Calu3 (cell line): ENCODE measurements at regions not wholly inside any gene's neighbourhood (a gene's known extent, or its start where the extent isn't known, plus 50 kb on each side); places are given as distances from the start of the nearest gene placed in this dataset.
"Not testable (repeated sequence)": the region's sequence is repeated elsewhere in the genome, so short reads cannot be mapped to it uniquely, and the experiment has no call there.

ENCODE experiments used
- BruUV-seq: library from RNA; stranded (reverse); fragments of 400-500 nt; replicated peaks from 2 replicates; lab custom pipeline; 2021; lab: Mats Ljungman, UMichigan
- CTCF ChIA-PET: fragments of 300-600 bp; sonication (Branson Sonifier 250); formaldehyde crosslinking; loops from one replicate; lab custom pipeline; 2022; ENCODE audit warnings: antibody characterized with exemption; lab: Charles Lee
- DNase-seq: peaks from one replicate; pipeline ENCODE4 v3.0.0; 2022
- H3K27ac Mint-ChIP-seq: one replicate; pipeline ENCODE4 v1.8.0; 2022; ENCODE audit warnings: mixed read lengths; ENCODE audit not compliant: unreplicated experiment
- H3K27me3 Mint-ChIP-seq: one replicate; pipeline ENCODE4 v1.8.0; 2022; ENCODE audit warnings: mixed read lengths; ENCODE audit not compliant: unreplicated experiment
- H3K36me3 Mint-ChIP-seq: one replicate; pipeline ENCODE4 v1.8.0; 2022; ENCODE audit warnings: mild to moderate bottlenecking, moderate library complexity, mixed read lengths; ENCODE audit not compliant: insufficient read depth, unreplicated experiment
- H3K4me1 Mint-ChIP-seq: one replicate; pipeline ENCODE4 v1.8.0; 2022; ENCODE audit warnings: mild to moderate bottlenecking, low read depth, mixed read lengths; ENCODE audit not compliant: unreplicated experiment
- H3K4me3 Mint-ChIP-seq: one replicate; pipeline ENCODE4 v1.8.0; 2022; ENCODE audit warnings: mild to moderate bottlenecking, low read depth, moderate library complexity, mixed read lengths; ENCODE audit not compliant: unreplicated experiment
- H3K9me3 Mint-ChIP-seq: one replicate; pipeline ENCODE4 v1.8.0; 2022; ENCODE audit warnings: low read depth, mixed read lengths; ENCODE audit not compliant: unreplicated experiment
- intact Hi-C: fragments of 100-400 bp; cut with micrococcal nuclease; formaldehyde crosslinking; loops from one replicate; pipeline ENCODE4 v1.10.0; 2022; ENCODE audit not compliant: unreplicated experiment
- TF ChIP-seq, protein P1 (sequence below): fragments of 200-600 bp; IDR thresholded peaks from one replicate; pipeline ENCODE4 v1.8.0; 2022; ENCODE audit warnings: antibody characterized with exemption; ENCODE audit not compliant: unreplicated experiment

DNA sequence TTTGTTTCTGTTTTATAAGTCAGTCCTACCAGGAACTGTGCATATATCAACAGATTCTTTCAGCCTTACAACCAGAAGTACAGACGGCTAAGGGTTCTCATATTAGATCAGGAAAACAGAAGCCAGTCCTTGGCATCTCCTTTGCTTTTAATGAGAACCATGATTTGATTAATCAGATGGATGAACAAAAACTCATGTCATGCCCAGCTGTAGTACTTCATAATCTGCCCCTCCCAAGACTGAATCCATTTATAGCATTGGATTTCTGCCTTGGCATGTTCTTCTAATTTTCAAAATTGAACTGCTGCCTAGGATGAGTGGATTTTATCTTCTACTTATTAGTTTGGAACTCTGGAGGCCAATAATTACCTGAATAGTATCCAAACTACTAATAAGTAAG lies 617.2 kb downstream of the SLITRK5 start:
- H3K27me3 Mint-ChIP-seq = no peaks in the 10 kb centered on the region
- BruUV-seq = no TSS peak
- no peaks in the 10 kb centered on the region for H3K4me1 Mint-ChIP-seq
- intact Hi-C loops = no loop called here
- peaks cover 2% of the 10 kb centered on the region for H3K9me3 Mint-ChIP-seq
- CTCF ChIA-PET = no interaction called here
- H3K4me3 Mint-ChIP-seq = no peak overlapping the region
- TF ChIP-seq, protein P1, sequence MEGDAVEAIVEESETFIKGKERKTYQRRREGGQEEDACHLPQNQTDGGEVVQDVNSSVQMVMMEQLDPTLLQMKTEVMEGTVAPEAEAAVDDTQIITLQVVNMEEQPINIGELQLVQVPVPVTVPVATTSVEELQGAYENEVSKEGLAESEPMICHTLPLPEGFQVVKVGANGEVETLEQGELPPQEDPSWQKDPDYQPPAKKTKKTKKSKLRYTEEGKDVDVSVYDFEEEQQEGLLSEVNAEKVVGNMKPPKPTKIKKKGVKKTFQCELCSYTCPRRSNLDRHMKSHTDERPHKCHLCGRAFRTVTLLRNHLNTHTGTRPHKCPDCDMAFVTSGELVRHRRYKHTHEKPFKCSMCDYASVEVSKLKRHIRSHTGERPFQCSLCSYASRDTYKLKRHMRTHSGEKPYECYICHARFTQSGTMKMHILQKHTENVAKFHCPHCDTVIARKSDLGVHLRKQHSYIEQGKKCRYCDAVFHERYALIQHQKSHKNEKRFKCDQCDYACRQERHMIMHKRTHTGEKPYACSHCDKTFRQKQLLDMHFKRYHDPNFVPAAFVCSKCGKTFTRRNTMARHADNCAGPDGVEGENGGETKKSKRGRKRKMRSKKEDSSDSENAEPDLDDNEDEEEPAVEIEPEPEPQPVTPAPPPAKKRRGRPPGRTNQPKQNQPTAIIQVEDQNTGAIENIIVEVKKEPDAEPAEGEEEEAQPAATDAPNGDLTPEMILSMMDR = no peak
- H3K36me3 Mint-ChIP-seq = no peaks in the 10 kb centered on the region
- no peak for DNase-seq
- no peak overlapping the region for H3K27ac Mint-ChIP-seq

DNA sequence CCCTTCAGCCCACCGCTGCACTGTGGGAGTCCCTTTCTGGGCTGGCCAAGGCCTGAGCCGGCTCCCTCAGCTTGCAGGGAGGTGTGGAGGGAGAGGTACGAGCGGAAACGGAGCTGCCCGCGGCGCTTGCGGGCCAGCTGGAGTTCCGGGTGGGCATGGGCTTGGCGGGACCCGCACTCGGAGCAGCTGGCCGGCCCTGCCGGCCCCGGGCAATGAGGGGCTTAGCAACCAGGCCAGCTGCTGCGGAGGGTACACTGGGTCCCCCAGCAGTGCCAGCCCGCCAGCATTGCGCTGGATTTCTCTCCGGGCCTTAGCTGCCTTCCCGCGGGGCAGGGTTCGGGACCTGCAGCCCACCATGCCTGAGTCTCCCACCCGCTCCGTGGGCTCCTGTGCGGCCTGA lies 620.6 kb downstream of the SLITRK5 start:
- H3K36me3 Mint-ChIP-seq, CTCF ChIA-PET, H3K4me3 Mint-ChIP-seq, intact Hi-C loops, H3K4me1 Mint-ChIP-seq, H3K27me3 Mint-ChIP-seq, H3K9me3 Mint-ChIP-seq, DNase-seq, H3K27ac Mint-ChIP-seq, BruUV-seq: not testable (repeated sequence)

DNA sequence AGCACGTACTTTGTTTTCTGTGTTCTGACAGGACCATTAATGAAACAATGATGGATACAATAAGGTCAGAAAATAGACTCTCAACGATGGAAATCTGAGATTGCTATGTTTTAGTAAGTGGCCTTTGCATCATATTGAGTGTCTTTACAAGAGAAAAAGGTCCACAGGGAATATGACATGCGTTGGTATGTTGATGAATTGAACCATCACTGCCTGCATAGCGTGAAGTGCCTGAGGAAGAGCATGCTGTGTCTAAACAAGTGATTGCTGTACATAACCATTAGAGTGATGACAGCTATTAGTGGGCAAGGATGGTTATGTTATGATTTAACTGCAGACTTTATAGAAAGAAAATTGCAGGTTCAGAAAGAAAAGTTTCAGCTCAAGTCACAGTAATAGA lies 623.2 kb downstream of the SLITRK5 start:
- Mint-ChIP-seq H3K4me1 (no peaks in the 10 kb centered on the region), H3K9me3 (no peaks in the 10 kb centered on the region), H3K36me3 (no peaks in the 10 kb centered on the region), H3K4me3 (no peak overlapping the region), H3K27ac (no peak overlapping the region), H3K27me3 (no peaks in the 10 kb centered on the region)
- no peak for DNase-seq
- no TSS peak for BruUV-seq
- TF ChIP-seq, protein P1 = no peak
- intact Hi-C loops = no loop called here
- CTCF ChIA-PET = no interaction called here

DNA sequence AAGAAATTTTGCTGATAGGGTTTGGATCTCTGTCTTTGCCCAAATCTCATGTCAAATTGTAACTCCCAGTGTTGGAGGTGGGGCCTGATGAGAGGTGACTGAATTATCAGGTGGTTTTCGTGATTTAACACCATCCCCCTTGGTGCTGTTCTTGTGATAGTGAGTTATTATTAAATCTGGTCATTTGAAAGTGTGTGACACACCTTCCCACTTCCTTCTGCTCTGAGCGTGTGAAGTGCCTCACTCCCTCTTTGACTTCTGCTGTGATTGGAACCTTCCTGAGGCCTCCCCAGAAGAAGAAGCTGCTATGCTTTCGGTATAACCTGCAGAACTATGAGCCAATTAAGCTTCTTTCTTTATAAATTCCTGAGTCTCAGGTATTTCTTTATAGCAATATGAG lies 632.0 kb downstream of the SLITRK5 start:
- BruUV-seq = no TSS peak
- Mint-ChIP-seq H3K27ac (no peak overlapping the region), H3K36me3 (no peaks in the 10 kb centered on the region), H3K4me1 (no peaks in the 10 kb centered on the region), H3K9me3 (no peaks in the 10 kb centered on the region), H3K4me3 (no peak overlapping the region), H3K27me3 (no peaks in the 10 kb centered on the region)
- CTCF ChIA-PET = no interaction called here
- intact Hi-C loops = no loop called here
- DNase-seq = no peak
- TF ChIP-seq, protein P1 = no peak

DNA sequence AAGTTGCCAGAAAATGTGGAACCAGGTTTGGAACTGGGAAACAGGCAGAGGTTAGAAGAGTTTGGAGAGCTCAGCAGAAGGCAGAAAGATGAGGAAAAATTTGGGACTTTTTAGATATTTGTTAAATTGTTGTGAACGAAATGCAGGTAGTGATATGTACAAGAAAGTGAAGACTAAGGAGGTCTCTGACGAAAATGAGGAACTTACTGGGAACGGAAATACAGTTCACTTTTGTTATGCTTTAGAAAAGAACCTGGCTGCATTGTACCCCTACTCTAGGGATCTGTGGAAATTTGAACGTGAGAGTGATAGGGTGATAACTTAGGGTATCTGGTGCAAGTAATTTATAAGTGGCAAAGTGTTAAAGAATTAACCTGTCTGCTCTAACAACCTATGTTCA lies 632.4 kb downstream of the SLITRK5 start:
- H3K36me3 Mint-ChIP-seq = no peaks in the 10 kb centered on the region
- H3K4me1 Mint-ChIP-seq = no peaks in the 10 kb centered on the region
- no peak overlapping the region for H3K27ac Mint-ChIP-seq
- no peak overlapping the region for H3K4me3 Mint-ChIP-seq
- no peaks in the 10 kb centered on the region for H3K9me3 Mint-ChIP-seq
- CTCF ChIA-PET = no interaction called here
- H3K27me3 Mint-ChIP-seq = no peaks in the 10 kb centered on the region
- BruUV-seq = no TSS peak
- TF ChIP-seq, protein P1 = no peak
- no peak for DNase-seq
- intact Hi-C loops = no loop called here
